ENCODE measurements at regions not wholly inside any gene's neighbourhood (a gene's known extent, or its start where the extent isn't known, plus 50 kb on each side); places are given as distances from the start of the nearest gene placed in this dataset.

DNA sequence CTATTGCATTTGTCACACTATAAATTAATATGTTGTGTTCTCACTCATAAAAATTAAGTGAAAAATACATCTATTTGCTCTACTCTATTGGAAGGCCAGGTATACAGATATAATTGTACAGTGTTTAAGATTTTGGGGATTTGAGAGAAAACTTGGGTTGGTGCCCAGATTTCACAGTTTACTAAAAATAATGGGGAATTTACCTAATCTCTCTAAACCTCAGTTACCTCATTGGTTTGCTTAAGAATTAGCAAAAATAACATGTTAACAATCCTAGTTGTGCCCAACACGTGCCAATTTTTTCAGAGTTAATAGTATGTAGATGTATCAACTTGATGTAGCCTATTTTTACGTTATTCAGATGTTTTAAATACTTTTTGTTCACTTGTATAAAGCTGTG lies 1495.3 kb upstream of the PCDH7 start:
- no peak overlapping the region for H3K9ac ChIP-seq (ENCODE audit: control insufficient read depth, insufficient read depth, low read length)
- no peaks in the 10 kb centered on the region for H4K20me1 ChIP-seq (ENCODE audit: control insufficient read depth, insufficient read depth)
- DNase-seq (ENCODE audit: low read depth, low spot score) (no peak), FAIRE-seq (no peak), ATAC-seq (no peak)
- ChIA-PET RAD21 (ENCODE audit: unreplicated experiment) (no interaction called here), POLR2A (no interaction called here), SMC1A (ENCODE audit: uncharacterized antibody, unreplicated experiment) (no interaction called here), CTCF (no interaction called here)
- H2AFZ ChIP-seq (ENCODE audit: control insufficient read depth, low read depth, low read length) = no peak overlapping the region
- WGBS (ENCODE audit: insufficient coverage, insufficient replicate concordance, low lambda C conversion rate, missing lambda C conversion rate) = 0% methylated on average over 2 of the region's 2 CpGs
- no peaks in the 10 kb centered on the region for H3K79me2 ChIP-seq (ENCODE audit: control insufficient read depth, insufficient read depth, low read length)
- intact Hi-C loops (cut with micrococcal nuclease; ENCODE audit: unreplicated experiment) = no loop called here
- in situ Hi-C loops (cut with MboI) = no loop called here
- H3K36me3 ChIP-seq (ENCODE audit: control insufficient read depth in 2 of 2, insufficient read depth in 2 of 2, low read length in 1 of 2) = no peaks in the 10 kb centered on the region
- H3K4me2 ChIP-seq (ENCODE audit: control insufficient read depth, insufficient read depth) = no peak overlapping the region
- H3K27ac ChIP-seq (ENCODE audit: control insufficient read depth, insufficient read depth) = no peak overlapping the region
- H3K4me3 ChIP-seq = no peak overlapping the region
- H3K9me3 ChIP-seq (replicated peaks; ENCODE audit: control insufficient read depth, insufficient read depth, low read length) = no peaks in the 10 kb centered on the region
- no peaks in the 10 kb centered on the region for H3K27me3 ChIP-seq (replicated peaks in 1 of 2; ENCODE audit: control insufficient read depth in 2 of 2, insufficient read depth in 2 of 2, low read length in 1 of 2)
- H3K4me1 ChIP-seq (ENCODE audit: control insufficient read depth, insufficient read depth, low read length) = no peaks in the 10 kb centered on the region
- TF ChIP-seq, protein P1, sequence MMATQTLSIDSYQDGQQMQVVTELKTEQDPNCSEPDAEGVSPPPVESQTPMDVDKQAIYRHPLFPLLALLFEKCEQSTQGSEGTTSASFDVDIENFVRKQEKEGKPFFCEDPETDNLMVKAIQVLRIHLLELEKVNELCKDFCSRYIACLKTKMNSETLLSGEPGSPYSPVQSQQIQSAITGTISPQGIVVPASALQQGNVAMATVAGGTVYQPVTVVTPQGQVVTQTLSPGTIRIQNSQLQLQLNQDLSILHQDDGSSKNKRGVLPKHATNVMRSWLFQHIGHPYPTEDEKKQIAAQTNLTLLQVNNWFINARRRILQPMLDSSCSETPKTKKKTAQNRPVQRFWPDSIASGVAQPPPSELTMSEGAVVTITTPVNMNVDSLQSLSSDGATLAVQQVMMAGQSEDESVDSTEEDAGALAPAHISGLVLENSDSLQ (IDR thresholded peaks at IDR 0.05) = no peak
- no peak for TF ChIP-seq SUPT20H (IDR thresholded peaks at IDR 0.05; ENCODE audit: borderline replicate concordance, control insufficient read depth, low read depth, low read length)
- TF ChIP-seq NBN (IDR thresholded peaks at IDR 0.05) = no peak
- TF ChIP-seq, protein P2, sequence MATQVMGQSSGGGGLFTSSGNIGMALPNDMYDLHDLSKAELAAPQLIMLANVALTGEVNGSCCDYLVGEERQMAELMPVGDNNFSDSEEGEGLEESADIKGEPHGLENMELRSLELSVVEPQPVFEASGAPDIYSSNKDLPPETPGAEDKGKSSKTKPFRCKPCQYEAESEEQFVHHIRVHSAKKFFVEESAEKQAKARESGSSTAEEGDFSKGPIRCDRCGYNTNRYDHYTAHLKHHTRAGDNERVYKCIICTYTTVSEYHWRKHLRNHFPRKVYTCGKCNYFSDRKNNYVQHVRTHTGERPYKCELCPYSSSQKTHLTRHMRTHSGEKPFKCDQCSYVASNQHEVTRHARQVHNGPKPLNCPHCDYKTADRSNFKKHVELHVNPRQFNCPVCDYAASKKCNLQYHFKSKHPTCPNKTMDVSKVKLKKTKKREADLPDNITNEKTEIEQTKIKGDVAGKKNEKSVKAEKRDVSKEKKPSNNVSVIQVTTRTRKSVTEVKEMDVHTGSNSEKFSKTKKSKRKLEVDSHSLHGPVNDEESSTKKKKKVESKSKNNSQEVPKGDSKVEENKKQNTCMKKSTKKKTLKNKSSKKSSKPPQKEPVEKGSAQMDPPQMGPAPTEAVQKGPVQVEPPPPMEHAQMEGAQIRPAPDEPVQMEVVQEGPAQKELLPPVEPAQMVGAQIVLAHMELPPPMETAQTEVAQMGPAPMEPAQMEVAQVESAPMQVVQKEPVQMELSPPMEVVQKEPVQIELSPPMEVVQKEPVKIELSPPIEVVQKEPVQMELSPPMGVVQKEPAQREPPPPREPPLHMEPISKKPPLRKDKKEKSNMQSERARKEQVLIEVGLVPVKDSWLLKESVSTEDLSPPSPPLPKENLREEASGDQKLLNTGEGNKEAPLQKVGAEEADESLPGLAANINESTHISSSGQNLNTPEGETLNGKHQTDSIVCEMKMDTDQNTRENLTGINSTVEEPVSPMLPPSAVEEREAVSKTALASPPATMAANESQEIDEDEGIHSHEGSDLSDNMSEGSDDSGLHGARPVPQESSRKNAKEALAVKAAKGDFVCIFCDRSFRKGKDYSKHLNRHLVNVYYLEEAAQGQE (IDR thresholded peaks at IDR 0.05; ENCODE audit: low read depth, low read length) = no peak
- no peak for TF ChIP-seq NFXL1 (IDR thresholded peaks at IDR 0.05; ENCODE audit: borderline replicate concordance)
- no TSS peak for BruUV-seq (replicated peaks)

Measured in GM12878 (cell line).